Adipocyte (in vitro differentiated cells): ENCODE measurements at regions not wholly inside any gene's neighbourhood (a gene's known extent, or its start where the extent isn't known, plus 50 kb on each side); places are given as distances from the start of the nearest gene placed in this dataset.
A peak's percentile ranks its signal among the peaks of the same experiment; 100 is the strongest.

Source experiments
- DNase-seq: peaks from one replicate; pipeline ENCODE4 v3.0.0-alpha.2; 2015; ENCODE audit warnings: low read depth
- H3K27me3 ChIP-seq: replicated peaks from 2 replicates; pipeline ENCODE4 v1.7.0; 2013; ENCODE audit warnings: mild to moderate bottlenecking, low read length, moderate library complexity; ENCODE audit not compliant: control insufficient read depth, insufficient read depth
- H3K36me3 ChIP-seq: 2 replicates; pipeline ENCODE4 v1.7.0; 2013; ENCODE audit warnings: low read length, mild to moderate bottlenecking, moderate library complexity; ENCODE audit not compliant: control insufficient read depth, insufficient read depth, severe bottlenecking
- H3K4me1 ChIP-seq: 2 replicates; pipeline ENCODE4 v1.7.0; 2013; ENCODE audit warnings: mild to moderate bottlenecking, low read length, moderate library complexity; ENCODE audit not compliant: control insufficient read depth, insufficient read depth
- H3K4me3 ChIP-seq: 2 replicates; pipeline ENCODE4 v1.7.0; 2013; ENCODE audit warnings: mild to moderate bottlenecking, low read length, moderate library complexity
- H3K9ac ChIP-seq: 2 replicates; pipeline ENCODE4 v1.7.0; 2013; ENCODE audit warnings: mild to moderate bottlenecking, low read length, moderate library complexity
- H3K9me3 ChIP-seq: 2 replicates; pipeline ENCODE4 v1.7.0; 2013; ENCODE audit warnings: mild to moderate bottlenecking, low read length, moderate library complexity; ENCODE audit not compliant: control insufficient read depth

DNA sequence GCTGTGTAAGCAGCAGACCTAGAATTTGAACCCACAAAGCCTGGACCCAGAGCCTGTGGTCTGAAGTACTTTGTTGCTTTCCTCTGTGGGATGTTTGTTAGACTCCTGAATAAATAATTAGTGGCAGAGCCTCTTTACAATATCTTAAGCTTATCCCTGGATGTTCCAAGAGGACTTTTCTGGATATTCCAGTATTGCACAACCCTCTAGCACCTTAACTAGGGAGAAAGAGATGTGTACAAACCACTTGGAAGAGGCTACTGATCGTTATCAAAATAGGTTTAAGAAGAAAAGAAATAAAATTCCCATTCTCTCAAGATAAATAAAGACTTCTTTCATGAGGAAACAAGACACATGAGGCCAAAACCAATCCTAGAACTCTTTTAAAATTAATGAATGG lies 632.4 kb downstream of the CDH11 start:
- no peaks in the 10 kb centered on the region for H3K27me3 ChIP-seq
- H3K9me3 ChIP-seq, result no peaks in the 10 kb centered on the region
- H3K4me3 ChIP-seq, result no peak overlapping the region
- peaks cover 9% of the 10 kb centered on the region for H3K4me1 ChIP-seq
- DNase-seq, result peak; percentile 18
- H3K36me3 ChIP-seq, result no peaks in the 10 kb centered on the region
- H3K9ac ChIP-seq, result no peak overlapping the region

DNA sequence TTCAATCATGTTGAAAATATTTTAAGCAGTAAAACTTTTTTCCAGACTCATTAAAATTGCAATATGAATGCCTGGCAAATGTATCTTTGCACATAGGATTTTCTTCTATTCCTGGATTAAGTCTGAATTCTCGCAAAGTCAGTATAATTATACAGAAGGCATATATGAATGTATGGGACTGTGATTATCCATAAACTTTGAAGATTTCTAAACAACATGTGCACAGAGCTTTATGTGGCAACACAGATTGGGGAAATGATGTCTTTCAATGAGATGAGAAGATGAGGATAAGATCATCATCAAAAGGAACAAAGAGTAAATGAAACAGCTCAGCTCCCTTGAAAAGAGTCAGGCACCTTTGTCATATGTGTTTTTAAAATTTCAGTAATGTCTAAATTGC lies 635.3 kb downstream of the CDH11 start:
- no peak overlapping the region for H3K9ac ChIP-seq
- peaks cover 9% of the 10 kb centered on the region for H3K4me1 ChIP-seq
- no peaks in the 10 kb centered on the region for H3K27me3 ChIP-seq
- H3K36me3 ChIP-seq, result no peaks in the 10 kb centered on the region
- no peak for DNase-seq
- no peaks in the 10 kb centered on the region for H3K9me3 ChIP-seq
- no peak overlapping the region for H3K4me3 ChIP-seq

DNA sequence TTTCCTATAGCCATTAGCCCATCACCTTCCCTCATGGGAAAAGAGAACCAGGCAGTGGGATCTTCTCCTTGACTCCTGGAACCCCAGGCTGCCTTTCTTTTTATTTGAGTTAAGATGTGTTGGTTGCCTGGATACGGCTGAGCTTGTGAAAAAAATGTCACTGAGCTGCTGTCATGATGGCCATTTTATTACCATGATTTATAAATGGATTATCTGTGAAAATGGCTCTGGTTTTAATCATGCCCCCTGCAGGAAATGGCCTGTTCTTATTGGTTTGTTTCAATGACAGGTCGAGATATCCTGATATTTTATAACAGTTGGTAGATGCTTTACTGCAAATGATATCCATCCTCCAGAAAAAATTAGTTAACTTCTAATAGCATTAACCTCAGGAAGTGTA lies 640.4 kb downstream of the CDH11 start:
- Histone ChIP-seq H3K36me3 (no peaks in the 10 kb centered on the region), H3K27me3 (no peaks in the 10 kb centered on the region), H3K9ac (no peak overlapping the region), H3K4me3 (no peak overlapping the region), H3K9me3 (no peaks in the 10 kb centered on the region), H3K4me1 (peaks cover 16% of the 10 kb centered on the region)
- DNase-seq, result no peak

DNA sequence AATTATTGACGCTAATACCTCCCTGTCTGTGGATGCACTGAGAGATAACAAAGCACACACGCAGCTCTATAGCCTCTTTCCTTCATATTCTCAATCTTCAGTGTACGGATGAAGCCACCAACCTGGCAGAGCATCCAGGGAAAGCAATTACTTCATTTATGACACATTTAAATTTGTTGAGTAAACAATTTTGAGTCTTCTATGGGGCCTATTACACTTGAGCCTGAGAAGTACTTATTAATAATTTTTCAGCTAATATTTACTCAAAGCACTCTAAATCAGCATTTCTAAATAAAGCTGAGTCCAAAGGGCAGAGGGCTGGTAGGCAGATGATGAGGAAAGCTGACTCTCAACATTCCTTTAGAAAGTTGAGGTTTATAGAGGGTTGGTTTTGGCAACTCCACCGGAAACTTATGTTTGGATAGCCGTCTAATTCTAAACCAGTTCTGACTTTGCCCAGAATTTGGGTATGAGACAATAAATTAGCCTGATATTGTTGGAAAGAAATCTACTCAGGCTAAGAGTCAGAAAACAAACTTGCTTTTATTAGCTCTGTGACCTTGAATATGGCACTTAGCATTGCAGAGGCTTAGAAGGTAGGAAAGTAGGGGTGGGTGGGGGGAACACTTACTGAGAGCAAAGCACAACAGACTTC lies 643.5 kb downstream of the CDH11 start:
- Histone ChIP-seq H3K36me3 (no peaks in the 10 kb centered on the region), H3K4me3 (no peak overlapping the region), H3K9me3 (no peaks in the 10 kb centered on the region), H3K9ac (peak overlapping the region; percentile 60), H3K27me3 (no peaks in the 10 kb centered on the region), H3K4me1 (peaks cover 16% of the 10 kb centered on the region)
- DNase-seq, result peak; percentile 87

DNA sequence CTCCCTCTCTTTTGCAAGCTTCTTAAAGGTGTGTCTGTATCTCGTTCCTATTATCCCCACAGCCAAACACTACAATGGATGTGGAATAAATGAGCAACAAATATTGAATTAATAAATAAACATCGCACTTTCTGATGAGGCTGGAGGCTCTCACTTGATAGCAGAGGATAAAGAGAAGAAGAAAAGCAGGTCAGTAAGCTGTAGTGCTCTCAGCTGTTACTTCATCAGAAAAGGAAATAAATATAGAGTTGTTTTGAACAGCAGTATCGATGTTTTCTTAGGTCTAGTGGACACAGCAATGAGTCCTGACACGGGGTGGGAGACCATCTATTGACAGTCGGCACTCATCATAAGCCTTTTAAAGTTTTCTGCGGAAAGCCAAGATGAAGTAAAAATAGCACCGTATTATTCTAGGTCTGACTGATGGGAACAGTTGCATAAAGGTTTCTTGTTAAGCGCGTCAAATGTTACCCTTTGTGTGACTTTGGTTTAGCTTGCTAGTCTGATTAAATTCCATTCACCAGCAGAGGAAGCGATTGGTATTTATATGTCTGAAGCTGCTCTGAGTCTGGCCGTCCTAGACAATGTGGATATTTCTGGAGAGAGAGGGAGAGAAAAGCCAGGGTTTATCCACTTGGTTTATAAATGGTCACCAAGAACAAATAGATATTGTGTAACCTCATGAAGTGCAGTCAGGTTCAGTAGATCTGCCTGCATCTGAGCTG lies 646.1 kb downstream of the CDH11 start:
- H3K9ac ChIP-seq, result no peak overlapping the region
- no peaks in the 10 kb centered on the region for H3K36me3 ChIP-seq
- no peaks in the 10 kb centered on the region for H3K9me3 ChIP-seq
- no peak overlapping the region for H3K4me3 ChIP-seq
- peak; percentile 23 for DNase-seq
- H3K27me3 ChIP-seq, result no peaks in the 10 kb centered on the region
- H3K4me1 ChIP-seq, result peaks cover 16% of the 10 kb centered on the region

DNA sequence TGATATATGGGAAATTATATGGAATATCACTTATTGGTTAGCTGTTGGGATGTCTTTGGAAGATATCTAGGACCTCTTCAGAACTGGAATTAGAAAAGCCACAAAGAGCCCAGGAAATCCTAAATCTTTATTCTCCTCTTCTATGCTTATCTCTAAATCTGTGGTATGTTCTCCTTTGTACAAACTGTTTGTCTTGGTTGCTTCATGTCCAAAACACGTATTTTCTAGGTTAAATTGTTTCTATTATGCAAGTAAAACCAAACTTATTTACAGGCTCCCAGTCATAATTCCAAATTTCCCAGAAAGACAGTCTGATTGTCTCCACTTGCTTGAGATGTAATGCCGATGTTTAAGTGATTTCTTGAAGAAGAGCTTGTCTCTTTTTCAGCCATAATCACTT lies 650.9 kb downstream of the CDH11 start:
- peaks cover 11% of the 10 kb centered on the region for H3K4me1 ChIP-seq
- peak; percentile 71 for DNase-seq
- no peaks in the 10 kb centered on the region for H3K36me3 ChIP-seq

DNA sequence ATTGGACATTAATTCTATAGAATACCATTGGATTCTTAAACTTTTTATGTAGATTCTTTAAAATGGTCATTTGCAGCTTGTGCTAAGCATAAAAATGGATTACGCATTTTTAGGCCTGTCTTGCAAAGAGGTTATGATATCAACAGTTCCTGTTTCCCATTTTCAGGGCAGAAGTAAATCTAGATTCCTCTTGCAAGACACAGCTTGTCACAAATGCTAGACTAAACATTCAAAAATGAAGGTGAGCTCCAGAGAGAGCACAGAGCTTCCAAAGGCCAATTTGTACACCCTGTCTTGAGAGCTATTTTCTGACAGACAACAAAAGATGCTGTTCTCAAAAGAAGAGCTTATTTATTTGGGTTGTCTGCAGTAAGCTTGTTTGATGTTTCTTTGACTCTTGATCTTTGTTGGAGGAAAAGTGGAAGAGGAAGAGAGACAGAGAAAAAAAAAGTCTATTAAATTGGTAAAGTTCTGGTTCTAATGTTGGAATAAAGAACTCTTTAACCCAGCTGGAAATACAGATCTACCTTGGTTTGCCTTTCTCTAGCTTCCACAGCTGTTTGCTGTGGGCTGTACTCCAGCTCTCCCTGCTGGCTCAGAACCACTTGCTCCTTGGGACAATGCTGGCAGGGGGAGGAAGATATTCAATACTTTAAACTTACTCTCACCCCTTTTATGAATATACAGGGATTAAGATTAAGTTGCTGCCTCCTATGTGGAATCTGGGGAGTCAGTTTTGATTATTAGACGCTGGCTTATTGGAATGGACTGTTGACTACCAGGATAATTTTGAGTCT lies 651.8 kb downstream of the CDH11 start:
- H3K36me3 ChIP-seq, result no peaks in the 10 kb centered on the region
- H3K9ac ChIP-seq, result no peak overlapping the region
- H3K27me3 ChIP-seq, result no peaks in the 10 kb centered on the region
- peaks cover 5% of the 10 kb centered on the region for H3K9me3 ChIP-seq
- DNase-seq, result peak; percentile 72
- H3K4me3 ChIP-seq, result no peak overlapping the region
- H3K4me1 ChIP-seq, result peaks cover 11% of the 10 kb centered on the region

More for the DNA sequence above, 650.9 kb downstream of the CDH11 start:
- H3K9ac ChIP-seq, result no peak overlapping the region
- no peaks in the 10 kb centered on the region for H3K27me3 ChIP-seq
- no peak overlapping the region for H3K4me3 ChIP-seq
- peaks cover 3% of the 10 kb centered on the region for H3K9me3 ChIP-seq

DNA sequence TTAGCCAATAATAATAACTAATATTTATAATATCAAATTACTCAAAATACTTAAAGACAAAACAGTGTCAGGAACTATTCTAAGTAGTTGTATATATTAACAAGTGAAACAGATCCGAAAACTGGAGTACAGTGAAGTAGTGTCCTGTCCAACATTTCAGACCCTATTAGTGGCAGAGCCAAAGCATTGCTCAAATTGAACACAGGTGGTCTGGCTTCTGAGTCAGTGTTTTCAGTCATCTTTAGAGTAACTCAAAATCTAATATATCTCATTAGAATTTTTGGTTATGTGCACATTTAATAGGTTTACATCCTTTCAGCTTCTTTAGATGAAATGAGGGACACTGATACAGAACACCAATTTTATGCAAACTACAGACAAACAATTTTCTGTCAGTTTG lies 652.5 kb downstream of the CDH11 start:
- peaks cover 5% of the 10 kb centered on the region for H3K9me3 ChIP-seq
- H3K4me3 ChIP-seq, result no peak overlapping the region
- DNase-seq, result no peak
- no peak overlapping the region for H3K9ac ChIP-seq
- peaks cover 11% of the 10 kb centered on the region for H3K4me1 ChIP-seq
- H3K27me3 ChIP-seq, result no peaks in the 10 kb centered on the region
- H3K36me3 ChIP-seq, result no peaks in the 10 kb centered on the region

DNA sequence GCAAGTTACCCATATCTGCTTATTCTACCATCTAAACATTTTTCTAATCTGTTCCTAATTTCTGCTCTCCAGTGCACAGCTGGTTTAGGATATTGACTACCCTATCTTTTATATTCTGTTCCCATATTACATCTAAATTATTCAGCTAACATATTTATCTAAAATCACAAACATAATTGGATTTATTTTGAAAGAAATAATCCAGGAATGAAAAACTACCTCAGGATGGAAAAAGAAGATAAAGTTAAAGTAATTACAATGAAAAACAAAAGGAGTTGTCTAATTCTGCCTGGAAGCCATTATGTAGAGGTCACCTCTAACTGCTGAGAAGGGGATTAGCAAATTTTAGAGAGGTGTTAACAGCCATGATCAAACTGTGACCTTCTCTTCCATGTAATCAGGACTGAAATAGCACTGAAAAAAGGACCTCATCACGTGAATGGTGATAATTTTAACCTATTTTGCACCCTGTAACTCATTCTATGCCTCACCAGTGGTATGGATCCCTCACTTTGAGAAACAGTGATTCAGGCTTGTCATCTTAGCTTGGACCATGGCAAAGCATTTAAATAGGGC lies 653.3 kb downstream of the CDH11 start:
- H3K27me3 ChIP-seq, result no peaks in the 10 kb centered on the region
- DNase-seq, result no peak
- H3K9ac ChIP-seq, result no peak overlapping the region
- peaks cover 5% of the 10 kb centered on the region for H3K9me3 ChIP-seq
- H3K4me3 ChIP-seq, result no peak overlapping the region
- H3K4me1 ChIP-seq, result peaks cover 11% of the 10 kb centered on the region
- H3K36me3 ChIP-seq, result no peaks in the 10 kb centered on the region

DNA sequence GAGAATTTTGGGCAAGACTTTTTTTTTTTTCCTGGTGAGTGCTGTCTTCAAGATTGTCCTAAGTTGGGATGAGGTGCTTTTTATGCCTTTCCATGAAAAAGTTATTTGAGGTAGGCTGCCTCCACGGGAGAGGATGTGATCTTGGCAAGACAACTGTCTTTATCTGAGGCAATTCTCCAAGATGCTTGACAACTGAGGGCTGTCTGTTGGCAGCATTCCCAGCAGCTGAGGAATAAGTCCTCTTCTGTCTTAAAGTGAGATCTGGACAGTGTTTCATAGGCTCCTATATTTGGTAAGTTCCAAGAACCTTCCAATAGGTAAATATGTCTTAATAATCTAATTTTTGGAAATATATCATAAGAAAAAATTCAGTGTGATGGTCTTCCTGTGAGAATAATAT lies 662.0 kb downstream of the CDH11 start:
- peak; percentile 50 for DNase-seq
- Histone ChIP-seq H3K36me3 (no peaks in the 10 kb centered on the region), H3K9me3 (no peaks in the 10 kb centered on the region), H3K4me1 (peaks cover 2% of the 10 kb centered on the region), H3K4me3 (no peak overlapping the region), H3K9ac (no peak overlapping the region), H3K27me3 (no peaks in the 10 kb centered on the region)

DNA sequence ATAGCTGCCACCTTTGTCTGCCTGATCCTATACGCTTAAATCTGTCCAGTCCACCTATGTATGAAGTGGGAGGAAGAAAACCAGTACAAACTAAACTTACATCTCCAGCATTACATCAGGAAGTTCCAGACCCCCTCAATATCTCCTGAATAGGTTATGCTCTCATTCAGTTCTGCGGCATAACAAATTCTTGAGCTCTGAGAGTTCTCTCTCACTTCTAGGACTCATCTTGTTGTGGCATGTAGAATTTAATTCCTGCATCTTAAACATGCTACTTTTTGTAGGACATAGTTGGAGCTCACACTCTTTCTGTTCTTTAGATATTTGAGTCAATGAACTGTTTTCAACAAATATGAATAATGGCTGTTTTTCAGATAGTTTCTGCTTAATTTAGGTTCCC lies 662.5 kb downstream of the CDH11 start:
- no peak overlapping the region for H3K4me3 ChIP-seq
- H3K4me1 ChIP-seq, result peaks cover 2% of the 10 kb centered on the region
- H3K9ac ChIP-seq, result no peak overlapping the region
- DNase-seq, result no peak
- no peaks in the 10 kb centered on the region for H3K27me3 ChIP-seq
- no peaks in the 10 kb centered on the region for H3K9me3 ChIP-seq
- no peaks in the 10 kb centered on the region for H3K36me3 ChIP-seq
